GM19438 (cell line): ENCODE measurements at regions not wholly inside any gene's neighbourhood (a gene's known extent, or its start where the extent isn't known, plus 50 kb on each side); places are given as distances from the start of the nearest gene placed in this dataset.
"Not testable (repeated sequence)": the region's sequence is repeated elsewhere in the genome, so short reads cannot be mapped to it uniquely, and the experiment has no call there.

Experiments used
- ATAC-seq: cut with Tn5 transposase; IDR thresholded peaks from one replicate; pipeline ENCODE4 v1.9.1; 2021; ENCODE audit warnings: low read depth; ENCODE audit not compliant: unreplicated experiment

GRCh38 chr2:2591542-2591940, 260.5 kb upstream of the MYT1L start:
- no peak for ATAC-seq

DNA sequence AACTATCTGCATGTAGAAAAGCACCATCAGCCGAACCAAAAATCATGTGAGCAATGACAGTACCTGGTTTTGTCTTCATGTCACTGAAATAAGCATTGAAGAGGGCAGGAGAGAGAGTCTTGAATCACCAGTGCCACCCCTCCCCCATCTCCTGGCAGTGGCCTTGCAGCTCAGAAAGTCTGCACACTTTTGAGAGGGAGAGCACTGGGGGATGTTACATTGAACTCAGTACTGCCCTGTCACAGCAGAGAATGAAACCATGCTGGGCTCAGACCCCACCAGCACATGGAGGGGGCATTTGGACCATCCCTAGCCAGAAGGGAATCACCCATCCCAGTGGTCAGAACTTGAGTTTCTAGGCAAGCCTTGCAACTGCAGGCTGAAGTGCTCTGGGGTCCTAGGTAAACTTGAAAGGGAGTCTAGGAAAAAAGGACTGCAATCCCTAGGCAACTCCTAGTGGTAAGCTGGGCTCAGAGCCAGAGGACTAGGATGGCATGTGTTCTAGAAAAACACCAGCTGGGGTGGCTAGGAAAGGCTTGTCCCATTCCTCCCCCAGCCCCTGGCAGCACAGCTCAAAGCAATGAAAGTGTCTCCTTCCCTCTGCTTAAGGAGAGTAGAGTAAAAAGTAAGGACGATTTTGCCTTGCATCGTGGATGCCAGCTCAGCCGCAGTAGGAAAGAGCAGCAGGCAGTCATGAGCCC, 259.9 kb upstream of the MYT1L start:
- ATAC-seq, result no peak

GRCh38 chr2:2590141-2590540, 259.1 kb upstream of the MYT1L start:
- no peak for ATAC-seq

GRCh38 chr2:2588777-2589176, 257.7 kb upstream of the MYT1L start:
- no peak for ATAC-seq

GRCh38 chr2:2587354-2587753, 256.3 kb upstream of the MYT1L start:
- no peak for ATAC-seq

- ATAC-seq, result no peak
Measured at GRCh38 chr2:2586931-2587330, 255.9 kb upstream of the MYT1L start.

- ATAC-seq, result no peak
Measured at GRCh38 chr2:2586068-2586776, 255.1 kb upstream of the MYT1L start.

DNA sequence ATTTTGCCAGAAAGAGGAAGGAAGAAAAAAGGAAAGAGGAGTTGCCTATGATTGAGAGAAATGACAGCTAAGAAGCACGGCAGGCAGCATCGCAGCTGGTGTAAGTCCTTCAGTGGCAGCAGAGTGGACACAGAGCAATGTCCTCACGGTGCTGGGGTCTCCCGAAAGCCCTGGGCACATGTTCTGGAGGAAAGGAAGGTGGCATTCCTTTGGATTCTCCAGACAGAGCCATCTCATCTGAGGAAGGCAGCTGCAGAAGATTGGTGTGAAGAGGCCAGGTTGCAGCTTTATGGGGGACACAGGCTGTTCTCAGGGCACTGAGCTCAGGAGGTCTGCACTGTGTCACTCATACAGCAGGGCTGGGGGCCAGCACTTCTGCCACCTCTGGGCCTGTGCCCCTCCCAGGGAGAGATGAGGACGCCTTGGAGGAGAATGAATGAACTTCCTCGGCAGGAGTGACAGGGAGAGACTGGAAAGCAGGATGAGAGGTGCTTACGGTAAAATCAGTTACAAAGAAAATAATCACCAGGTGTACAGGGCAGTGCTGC, 252.0 kb upstream of the MYT1L start:
- ATAC-seq, result no peak

DNA sequence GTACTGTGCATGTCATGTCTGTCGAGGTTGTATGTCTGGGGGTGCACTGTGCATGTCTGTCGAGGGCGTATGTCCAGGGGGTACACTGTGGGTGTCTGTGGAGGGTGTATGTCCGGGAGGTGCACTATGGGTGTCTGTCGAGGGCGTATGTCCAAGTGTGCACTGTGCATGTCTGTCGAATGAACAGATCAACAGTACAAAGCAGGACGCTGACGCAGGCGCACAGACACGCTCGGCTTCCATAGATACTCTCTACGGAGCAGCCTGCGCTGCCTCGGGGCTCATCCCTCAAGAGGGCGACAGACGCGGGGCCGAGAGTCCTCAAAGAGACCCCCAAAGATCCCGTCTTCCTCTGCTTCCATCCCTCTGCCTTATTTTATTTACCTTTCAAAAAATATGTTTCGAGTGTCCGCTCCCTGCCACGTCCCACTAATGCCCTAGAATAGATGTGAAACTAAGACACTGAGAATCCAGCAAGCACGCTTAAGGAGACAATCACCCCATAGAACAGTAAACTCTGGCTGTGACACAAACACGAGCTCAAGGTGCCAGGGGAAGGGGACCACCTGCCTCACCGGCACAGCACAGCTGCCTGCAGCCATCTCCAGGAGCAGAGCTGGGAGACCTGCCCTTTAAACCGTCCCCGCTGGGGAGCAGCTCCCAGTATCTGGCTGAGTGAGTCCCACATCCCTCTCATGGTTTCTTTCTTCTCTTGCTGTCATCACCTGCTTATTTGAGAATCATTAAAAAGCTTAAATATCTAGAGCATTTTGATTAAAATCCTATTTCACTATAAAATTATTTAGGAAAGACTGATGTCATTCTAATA, 250.5 kb upstream of the MYT1L start:
- ATAC-seq, result no peak

- not testable (repeated sequence) for ATAC-seq
Measured at GRCh38 chr2:2580841-2581240, 249.8 kb upstream of the MYT1L start.

GRCh38 chr2:2580341-2580740, 249.3 kb upstream of the MYT1L start:
- no peak for ATAC-seq

DNA sequence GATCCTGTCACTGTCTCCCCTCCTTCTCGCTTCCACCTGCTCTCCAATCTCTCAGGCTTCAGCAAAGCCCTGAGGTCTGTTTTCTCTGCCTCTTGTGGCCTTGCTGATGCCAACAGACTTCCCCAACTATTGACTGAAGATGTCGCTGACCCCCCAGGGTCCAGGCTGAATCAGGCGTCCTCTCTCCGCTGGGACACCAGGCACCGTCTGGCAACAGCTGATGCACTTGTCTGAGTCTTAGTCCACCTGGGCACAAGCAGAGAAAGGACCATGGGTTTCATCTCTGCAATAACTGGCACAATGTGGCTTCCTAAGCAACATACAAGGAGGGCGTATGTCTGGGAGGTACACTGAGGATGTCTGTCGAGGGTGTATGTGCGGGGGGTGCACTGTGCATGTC, 248.7 kb upstream of the MYT1L start:
- ATAC-seq, result no peak

DNA sequence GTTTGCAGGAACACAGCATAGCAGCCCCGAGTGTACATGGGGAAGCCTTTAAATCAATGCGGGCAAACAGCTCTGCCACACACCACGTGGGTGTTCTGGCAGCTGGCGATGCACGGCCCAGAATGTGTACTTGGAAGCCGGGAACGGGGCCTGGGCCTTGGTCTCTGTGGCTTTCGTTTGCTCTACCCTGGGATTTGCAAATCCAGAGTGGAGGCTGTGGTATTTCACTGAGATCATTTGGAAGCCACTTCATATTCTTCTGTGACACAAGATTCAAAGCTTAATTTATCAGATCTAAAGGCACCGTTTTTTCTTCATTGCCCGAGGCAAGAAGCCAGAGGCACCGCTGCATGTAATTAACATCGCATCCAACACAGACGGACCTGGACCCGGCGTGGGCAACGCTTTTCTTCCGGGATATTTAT, 246.3 kb upstream of the MYT1L start:
- ATAC-seq, result no peak

DNA sequence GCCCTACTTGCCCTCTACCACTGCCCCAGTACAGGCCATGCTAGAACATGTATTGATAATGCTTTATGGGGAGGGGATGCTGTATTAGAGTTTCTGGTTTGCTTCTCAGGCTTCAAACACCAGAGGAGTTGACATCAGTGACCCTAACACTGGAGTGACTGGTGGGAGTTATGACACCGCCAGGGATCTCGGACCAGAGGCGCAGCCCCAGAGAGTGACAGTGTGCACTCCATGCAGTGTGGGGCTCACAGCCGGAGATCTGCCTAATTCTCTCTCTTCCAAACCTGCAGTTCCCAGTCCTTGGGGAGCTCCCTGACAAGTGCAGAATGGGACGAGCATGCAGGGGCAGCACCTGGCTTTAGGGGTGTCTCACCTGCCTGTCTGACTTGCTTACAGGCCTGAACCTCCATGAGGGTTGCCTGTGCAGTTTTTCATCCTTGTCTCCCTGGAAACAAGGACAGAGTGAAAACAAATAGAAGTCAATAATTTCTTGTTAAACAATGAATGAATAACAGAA, 244.9 kb upstream of the MYT1L start:
- ATAC-seq, result no peak

- ATAC-seq, result no peak
Measured at GRCh38 chr2:2575181-2575577, 244.1 kb upstream of the MYT1L start.

DNA sequence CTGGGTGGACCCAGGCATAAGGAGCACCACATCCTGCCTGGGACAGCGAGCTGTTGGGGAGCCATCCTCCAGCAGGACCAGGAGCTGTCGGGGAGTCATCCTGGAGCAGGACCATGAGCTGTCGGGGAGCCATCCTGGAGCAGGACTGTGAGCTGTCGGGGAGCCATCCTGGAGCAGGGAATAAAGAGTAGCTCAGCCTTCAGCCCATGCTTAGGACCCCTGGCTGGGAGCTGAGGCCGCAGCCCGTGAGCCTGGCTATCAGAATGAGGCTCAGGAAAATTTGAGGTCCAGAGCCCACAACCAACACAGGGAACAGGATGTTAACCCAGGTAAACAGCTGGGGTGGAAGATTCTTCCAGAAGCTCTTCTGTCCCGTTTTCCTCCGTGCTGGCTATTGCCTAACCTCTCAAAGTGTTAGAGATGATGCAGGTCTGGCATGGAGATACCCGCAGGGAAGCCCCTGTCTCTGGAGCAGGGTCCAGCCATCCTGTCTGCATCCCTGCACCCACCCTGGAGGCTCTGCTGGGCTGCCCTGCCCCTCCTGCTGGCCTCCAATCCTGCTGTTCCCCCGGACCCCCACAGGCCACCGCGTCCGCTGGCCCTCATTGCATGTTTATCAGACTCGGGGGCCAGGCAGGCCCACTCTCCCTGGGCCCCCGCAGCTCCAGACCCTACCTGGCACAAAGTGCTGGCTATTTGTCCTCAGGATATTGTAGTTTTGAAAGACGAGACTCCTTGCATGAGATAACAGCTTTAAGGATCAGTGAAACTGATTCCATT, 243.5 kb upstream of the MYT1L start:
- no peak for ATAC-seq

DNA sequence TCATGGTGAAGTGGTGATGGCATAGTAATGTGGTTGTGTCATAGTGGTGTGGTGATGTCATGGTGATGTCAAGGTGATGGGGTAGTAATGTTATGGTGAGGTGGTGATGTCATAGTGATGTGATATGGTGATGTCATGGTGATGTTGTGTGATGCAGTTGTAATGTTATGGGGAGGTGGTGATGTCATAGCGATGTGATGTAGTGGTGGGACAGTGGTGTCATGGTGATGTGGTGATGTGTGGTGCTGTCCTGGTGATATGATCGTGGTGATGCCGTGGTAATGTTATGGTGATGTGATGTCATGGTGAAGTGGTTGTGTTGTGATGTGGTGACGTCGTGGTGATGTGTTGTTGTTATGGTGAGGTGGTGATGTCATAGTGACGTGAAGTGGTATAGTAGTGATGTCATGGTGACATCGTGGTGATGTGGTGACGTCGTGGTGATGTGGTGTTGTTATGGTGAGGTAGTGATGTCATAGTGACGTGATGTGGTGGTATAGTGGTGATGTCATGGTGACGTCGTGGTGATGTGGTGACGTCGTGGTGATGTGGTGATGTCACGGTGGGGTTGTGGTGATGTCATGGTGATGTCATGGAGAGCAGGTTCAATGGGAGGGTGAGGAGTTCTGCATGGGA, 242.7 kb upstream of the MYT1L start:
- no peak for ATAC-seq

- no peak for ATAC-seq
Measured at GRCh38 chr2:2573205-2573604, 242.1 kb upstream of the MYT1L start.

DNA sequence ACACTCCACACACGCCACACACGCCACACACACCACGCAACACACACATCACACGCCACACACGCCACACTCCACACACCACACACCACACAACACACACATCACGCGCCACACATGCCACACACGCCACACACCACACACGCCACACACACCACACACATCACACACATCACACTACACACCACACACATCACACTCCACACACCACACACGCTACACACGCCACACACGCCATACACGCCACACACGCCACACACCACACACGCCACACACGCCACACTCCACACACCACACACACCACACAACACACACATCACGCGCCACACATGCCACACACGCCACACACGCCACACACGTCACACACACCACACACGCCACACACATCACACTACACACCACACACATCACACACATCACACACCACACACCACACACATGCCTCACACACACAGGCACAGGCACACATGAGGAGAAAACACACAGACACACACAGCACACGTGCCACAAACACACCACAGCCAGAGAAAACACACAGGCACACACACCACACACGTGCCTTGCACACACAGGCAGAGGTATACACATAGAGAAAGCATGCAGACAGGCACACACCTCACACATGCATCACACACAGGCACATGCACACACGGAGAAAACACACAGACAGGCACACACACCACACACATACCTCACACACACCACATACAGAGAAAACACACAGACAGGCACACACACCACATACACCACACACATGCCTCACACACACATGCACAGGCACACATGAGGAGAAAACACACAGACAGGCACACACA, 241.5 kb upstream of the MYT1L start:
- ATAC-seq, result no peak
